ENCODE measurements at regions not wholly inside any gene's neighbourhood (a gene's known extent, or its start where the extent isn't known, plus 50 kb on each side); places are given as distances from the start of the nearest gene placed in this dataset.
"Not testable (repeated sequence)": the region's sequence is repeated elsewhere in the genome, so short reads cannot be mapped to it uniquely, and the experiment has no call there.

DNA sequence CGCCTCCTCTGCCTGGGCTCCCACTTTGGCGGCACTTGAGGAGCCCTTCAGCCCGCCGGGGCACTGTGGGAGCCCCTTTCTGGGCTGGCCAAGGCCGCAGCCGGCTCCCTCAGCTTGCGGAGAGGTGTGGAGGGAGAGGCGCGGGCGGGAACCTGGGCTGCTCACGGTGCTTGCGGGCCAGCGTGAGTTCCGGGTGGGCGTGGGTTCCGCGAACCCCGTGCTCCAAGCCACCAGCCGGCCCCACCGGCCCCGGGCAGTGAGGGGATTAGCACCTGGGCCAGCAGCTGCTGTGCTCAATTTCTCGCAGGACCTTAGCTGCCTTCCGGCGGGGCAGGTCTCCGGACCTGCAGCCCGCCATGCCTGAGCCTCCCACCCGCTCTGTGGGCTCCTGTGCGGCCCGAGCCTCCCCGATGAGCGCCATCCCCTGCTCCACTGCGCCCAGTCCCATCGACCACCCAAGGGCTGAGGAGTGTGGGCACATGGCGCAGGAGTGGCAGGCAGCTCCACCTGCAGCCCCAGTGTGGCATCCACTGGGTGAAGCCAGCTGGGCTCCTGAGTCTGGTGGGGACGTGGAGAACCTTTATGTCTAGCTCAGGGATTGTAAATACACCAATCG lies 327.7 kb downstream of the ADAMTS20 start:
- not testable (repeated sequence) for TF ChIP-seq CTCF, POLR2A (IDR thresholded peaks at IDR 0.05)

Measured in Peyer's patch (tissue), 4 donors.